Mesenchymal stem cell (in vitro differentiated cells and primary cell): ENCODE measurements at regions not wholly inside any gene's neighbourhood (a gene's known extent, or its start where the extent isn't known, plus 50 kb on each side); places are given as distances from the start of the nearest gene placed in this dataset.

ENCODE experiments used
- DNase-seq: peaks from one replicate; pipeline ENCODE4 v3.0.0-alpha.2; 2013
- H2AFZ ChIP-seq: one replicate; pipeline ENCODE4 v1.6.1; 2013; ENCODE audit warnings: low read depth, mild to moderate bottlenecking, control low read depth, inconsistent platforms, low read length, moderate library complexity
- H2AK5ac ChIP-seq: 2 replicates; pipeline ENCODE4 v1.6.1; 2013; ENCODE audit warnings: low read length, moderate library complexity, mild to moderate bottlenecking, inconsistent platforms; ENCODE audit not compliant: severe bottlenecking
- H2BK120ac ChIP-seq: one replicate; pipeline ENCODE4 v1.6.1; 2013; ENCODE audit warnings: low read depth, mild to moderate bottlenecking, inconsistent platforms, low read length, moderate library complexity
- H2BK12ac ChIP-seq, 2 experiments: one replicate each; pipeline ENCODE4 v1.6.1; 2013; ENCODE audit warnings: inconsistent platforms in 2 of 2, low read length in 2 of 2, mild to moderate bottlenecking in 2 of 2, moderate library complexity in 2 of 2, control low read depth in 1 of 2
- H2BK15ac ChIP-seq: one replicate; pipeline ENCODE4 v1.6.1; 2013; ENCODE audit warnings: mild to moderate bottlenecking, low read depth, inconsistent platforms; ENCODE audit not compliant: poor library complexity, severe bottlenecking
- H2BK5ac ChIP-seq: 2 replicates; pipeline ENCODE4 v1.6.1; 2013; ENCODE audit warnings: low read depth, mild to moderate bottlenecking, low read length, control low read depth, inconsistent platforms; ENCODE audit not compliant: poor library complexity, severe bottlenecking
- H3K14ac ChIP-seq, 2 experiments: one replicate each; pipeline ENCODE4 v1.6.1; 2013; ENCODE audit warnings: inconsistent platforms in 2 of 2, low read length in 2 of 2, control low read depth in 1 of 2, mild to moderate bottlenecking in 1 of 2, moderate library complexity in 1 of 2
- H3K18ac ChIP-seq, 2 experiments: one replicate each; pipeline ENCODE4 v1.6.1; 2013; ENCODE audit warnings: inconsistent platforms in 2 of 2, low read length in 2 of 2, control low read depth in 1 of 2, low read depth in 1 of 2, mild to moderate bottlenecking in 1 of 2
- H3K23ac ChIP-seq, 2 experiments: one replicate each; pipeline ENCODE4 v1.6.1; 2013; ENCODE audit warnings: inconsistent platforms in 2 of 2, low read length in 2 of 2, mild to moderate bottlenecking in 2 of 2, moderate library complexity in 2 of 2, control low read depth in 1 of 2
- H3K27ac ChIP-seq: 2 replicates; pipeline ENCODE4 v1.5.1; 2013; ENCODE audit warnings: mild to moderate bottlenecking, moderate library complexity, low read length, control low read depth, inconsistent platforms; ENCODE audit not compliant: poor library complexity, severe bottlenecking
- H3K27me3 ChIP-seq, 2 experiments: 2 replicates each; pipeline versions ENCODE4 v1.6.1 to v1.7.0; 2013; ENCODE audit warnings: low read length in 2 of 2, mild to moderate bottlenecking in 2 of 2, moderate library complexity in 2 of 2, control low read depth in 1 of 2, inconsistent platforms in 1 of 2; ENCODE audit not compliant: control insufficient read depth in 1 of 2, insufficient read depth in 1 of 2
- H3K36me3 ChIP-seq, 2 experiments: 2 replicates each; pipeline versions ENCODE4 v1.6.1 to v1.7.0; 2013; ENCODE audit warnings: low read length in 2 of 2, control low read depth in 1 of 2, inconsistent platforms in 1 of 2, low read depth in 1 of 2, mild to moderate bottlenecking in 1 of 2; ENCODE audit not compliant: insufficient read depth in 2 of 2, control insufficient read depth in 1 of 2
- H3K4ac ChIP-seq, 2 experiments: one replicate each; pipeline ENCODE4 v1.6.1; 2013; ENCODE audit warnings: inconsistent platforms in 2 of 2, low read length in 2 of 2, mild to moderate bottlenecking in 2 of 2, moderate library complexity in 2 of 2, control low read depth in 1 of 2, low read depth in 1 of 2
- H3K4me1 ChIP-seq: 2 replicates; pipeline ENCODE4 v1.6.1; 2013; ENCODE audit warnings: low read depth, low read length, control low read depth; ENCODE audit not compliant: control insufficient read depth, insufficient read depth
- H3K4me2 ChIP-seq: 2 replicates; pipeline ENCODE4 v1.6.1; 2013; ENCODE audit warnings: low read length, mild to moderate bottlenecking, inconsistent platforms; ENCODE audit not compliant: poor library complexity, severe bottlenecking
- H3K4me3 ChIP-seq, 2 experiments: 2 replicates each; pipeline versions ENCODE4 v1.5.1 to v1.7.0; 2013; ENCODE audit warnings: low read length in 2 of 2, mild to moderate bottlenecking in 2 of 2, control low read depth in 1 of 2, low read depth in 1 of 2; ENCODE audit not compliant: insufficient read depth in 1 of 2
- H3K79me1 ChIP-seq: replicated peaks from 2 replicates; pipeline ENCODE4 v1.6.1; 2013; ENCODE audit warnings: mild to moderate bottlenecking, control low read depth, low read length, inconsistent platforms; ENCODE audit not compliant: poor library complexity, severe bottlenecking
- H3K9ac ChIP-seq: 2 replicates; pipeline ENCODE4 v1.7.0; 2013; ENCODE audit warnings: mild to moderate bottlenecking, low read length, moderate library complexity
- H3K9me3 ChIP-seq: 2 replicates; pipeline ENCODE4 v1.7.0; 2013; ENCODE audit warnings: mild to moderate bottlenecking, low read length; ENCODE audit not compliant: control insufficient read depth
- H4K8ac ChIP-seq: one replicate; pipeline ENCODE4 v1.6.1; 2013; ENCODE audit warnings: inconsistent platforms, mild to moderate bottlenecking, low read length, moderate library complexity
- H4K91ac ChIP-seq: one replicate; pipeline ENCODE4 v1.6.1; 2013; ENCODE audit warnings: mild to moderate bottlenecking, low read length, inconsistent platforms
- WGBS: methylation state at CpG from one replicate; pipeline ENCODE4 v1.1.7; 2013; ENCODE audit warnings: mixed read lengths; 5-methylcytosine and 5-hydroxymethylcytosine counted together

DNA sequence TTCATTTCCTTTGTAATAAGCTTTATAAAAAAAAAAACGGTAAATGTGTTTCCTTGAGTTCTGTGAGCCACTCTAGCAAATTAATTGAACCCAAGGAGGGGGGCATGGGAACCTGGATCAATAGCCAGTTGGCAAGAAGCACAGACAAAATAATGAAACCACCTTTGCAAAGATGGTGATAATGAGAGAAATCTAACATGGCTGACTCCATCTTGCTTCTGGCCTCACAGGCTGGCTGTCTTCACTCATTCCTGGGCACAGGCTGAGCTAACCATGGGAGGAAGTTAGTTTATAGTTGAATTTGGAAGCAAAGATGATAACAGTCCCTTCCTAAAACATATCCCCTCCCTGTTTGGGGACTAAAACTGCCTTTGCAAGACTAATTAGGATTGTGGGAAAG is 95.1 kb downstream of the B3GNT2 start:
- Histone ChIP-seq H3K79me1 (no peaks in the 10 kb centered on the region), H2AFZ (no peak overlapping the region)
- 100% methylated on average over 1 of the region's 1 CpG for WGBS

GRCh38 chr2:62287899-62288880 is 92.3 kb downstream of the B3GNT2 start:
- H2BK15ac ChIP-seq = no peak overlapping the region
- no peak overlapping the region for H4K91ac ChIP-seq
- H2AK5ac ChIP-seq = no peak overlapping the region
- H3K4ac ChIP-seq = no peak overlapping the region
- no peak overlapping the region for H3K23ac ChIP-seq
- peaks cover 16% of the 10 kb centered on the region for H3K4me1 ChIP-seq
- no peak overlapping the region for H2BK12ac ChIP-seq
- WGBS = 81% methylated on average over 8 of the region's 8 CpGs
- no peak overlapping the region for H2BK5ac ChIP-seq
- no peak overlapping the region for H3K14ac ChIP-seq
- peak overlapping the region in 1 of 2 experiments; percentile 1 for H3K18ac ChIP-seq
- H3K9ac ChIP-seq = no peak overlapping the region
- H3K9me3 ChIP-seq = peaks cover 19% of the 10 kb centered on the region
- no peaks in the 10 kb centered on the region for H3K79me1 ChIP-seq
- no peak overlapping the region for H3K4me2 ChIP-seq
- H2AFZ ChIP-seq = no peak overlapping the region
- H3K36me3 ChIP-seq = no peaks in the 10 kb centered on the region
- H2BK120ac ChIP-seq = no peak overlapping the region
- no peak overlapping the region for H3K27ac ChIP-seq
- peak; percentile 22 for DNase-seq
- no peak overlapping the region for H3K4me3 ChIP-seq
- no peak overlapping the region for H4K8ac ChIP-seq
- no peaks in the 10 kb centered on the region for H3K27me3 ChIP-seq

More for the DNA sequence above, 95.1 kb downstream of the B3GNT2 start:
- DNase-seq = no peak
- H3K9me3 ChIP-seq = peaks cover under 1% of the 10 kb centered on the region
- H2AK5ac ChIP-seq = no peak overlapping the region
- no peak overlapping the region for H3K27ac ChIP-seq
- H3K4ac ChIP-seq = no peak overlapping the region
- H2BK120ac ChIP-seq = no peak overlapping the region
- H3K14ac ChIP-seq = no peak overlapping the region
- no peak overlapping the region for H4K8ac ChIP-seq
- no peak overlapping the region for H3K18ac ChIP-seq
- H3K4me2 ChIP-seq = no peak overlapping the region
- H2BK12ac ChIP-seq = no peak overlapping the region
- no peak overlapping the region for H2BK15ac ChIP-seq
- H3K4me1 ChIP-seq = peaks cover 26% of the 10 kb centered on the region
- no peak overlapping the region for H3K4me3 ChIP-seq
- no peak overlapping the region for H4K91ac ChIP-seq
- no peak overlapping the region for H3K23ac ChIP-seq
- H3K27me3 ChIP-seq = no peaks in the 10 kb centered on the region
- no peak overlapping the region for H3K9ac ChIP-seq
- H2BK5ac ChIP-seq = no peak overlapping the region
- no peaks in the 10 kb centered on the region for H3K36me3 ChIP-seq

DNA sequence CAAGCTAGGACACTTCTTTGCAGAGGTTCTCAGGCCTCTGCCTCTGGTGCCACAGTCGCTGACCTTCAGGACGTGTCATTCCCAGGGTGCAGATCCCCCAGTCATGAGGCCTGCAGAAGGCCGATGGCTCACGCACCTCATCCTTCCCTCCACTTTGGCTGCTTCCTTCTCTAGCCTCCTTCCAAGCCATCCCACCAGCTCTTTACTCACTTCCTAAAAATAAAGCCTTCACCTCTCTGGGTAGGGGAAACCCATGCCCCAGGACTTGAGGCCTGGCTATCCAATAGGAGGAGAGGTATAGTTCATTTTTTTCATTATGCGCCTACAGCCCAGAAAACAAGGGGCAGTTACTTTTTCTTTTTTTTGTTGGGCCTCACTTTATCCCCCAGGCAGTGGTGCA is 91.4 kb downstream of the B3GNT2 start:
- no peak overlapping the region for H3K4ac ChIP-seq
- no peaks in the 10 kb centered on the region for H3K79me1 ChIP-seq
- H3K4me2 ChIP-seq = no peak overlapping the region
- H3K4me1 ChIP-seq = peaks cover 10% of the 10 kb centered on the region
- no peak for DNase-seq
- no peak overlapping the region for H2BK12ac ChIP-seq
- H3K36me3 ChIP-seq = no peaks in the 10 kb centered on the region
- no peak overlapping the region for H3K4me3 ChIP-seq
- 99% methylated on average over 5 of the region's 5 CpGs for WGBS
- no peak overlapping the region for H3K14ac ChIP-seq
- H4K8ac ChIP-seq = no peak overlapping the region
- no peak overlapping the region for H2BK15ac ChIP-seq
- H2BK5ac ChIP-seq = no peak overlapping the region
- no peak overlapping the region for H2AFZ ChIP-seq
- H3K9me3 ChIP-seq = peaks cover 23% of the 10 kb centered on the region
- H3K23ac ChIP-seq = no peak overlapping the region
- no peak overlapping the region for H2AK5ac ChIP-seq
- no peak overlapping the region for H3K18ac ChIP-seq
- H3K27me3 ChIP-seq = no peaks in the 10 kb centered on the region
- no peak overlapping the region for H3K27ac ChIP-seq
- H2BK120ac ChIP-seq = no peak overlapping the region
- no peak overlapping the region for H3K9ac ChIP-seq
- H4K91ac ChIP-seq = no peak overlapping the region

GRCh38 chr2:62286089-62286785 is 90.3 kb downstream of the B3GNT2 start:
- H3K18ac ChIP-seq = no peak overlapping the region
- WGBS = 95% methylated on average over 5 of the region's 6 CpGs

More at GRCh38 chr2:62286089-62286785, 90.3 kb downstream of the B3GNT2 start:
- Histone ChIP-seq H3K27me3 (no peaks in the 10 kb centered on the region), H4K91ac (no peak overlapping the region), H2BK5ac (no peak overlapping the region), H3K14ac (no peak overlapping the region), H3K9ac (no peak overlapping the region), H4K8ac (no peak overlapping the region), H2BK120ac (no peak overlapping the region), H3K4me2 (no peak overlapping the region), H3K4me3 (no peak overlapping the region), H3K79me1 (no peaks in the 10 kb centered on the region), H2BK12ac (no peak overlapping the region), H3K27ac (no peak overlapping the region), H3K4ac (no peak overlapping the region), H2AK5ac (no peak overlapping the region), H3K36me3 (no peaks in the 10 kb centered on the region), H3K23ac (no peak overlapping the region), H3K4me1 (peaks cover 8% of the 10 kb centered on the region), H2AFZ (no peak overlapping the region), H2BK15ac (no peak overlapping the region), H3K9me3 (peaks cover 23% of the 10 kb centered on the region)
- no peak for DNase-seq
